HepG2 (cell line): ENCODE measurements at regions not wholly inside any gene's neighbourhood (a gene's known extent, or its start where the extent isn't known, plus 50 kb on each side); places are given as distances from the start of the nearest gene placed in this dataset.

ENCODE experiments used
- KAT7 ChIP-seq: IDR thresholded peaks from 2 replicates; pipeline ENCODE4 v1.6.1; 2018; ENCODE audit warnings: borderline replicate concordance, missing compliant biosample characterization
- NFE2L1 ChIP-seq: sonication (generic); formaldehyde crosslinking; IDR thresholded peaks from 2 replicates; pipeline ENCODE4 v1.4.0; 2020; ENCODE audit warnings: missing genetic modification reagents, mild to moderate bottlenecking, borderline replicate concordance
- RAD21 ChIP-seq: fragments of 450-650 bp; formaldehyde crosslinking; IDR thresholded peaks from 2 replicates; pipeline ENCODE4 v1.5.0; 2020; ENCODE audit warnings: mild to moderate bottlenecking
- SMAD3 ChIP-seq: sonication (generic); formaldehyde crosslinking; IDR thresholded peaks from 2 replicates; pipeline ENCODE4 v1.4.0; 2020; ENCODE audit warnings: missing genetic modification reagents
- TAF1 ChIP-seq: sonication (generic); formaldehyde crosslinking; IDR thresholded peaks from 2 replicates; pipeline ENCODE4 v1.4.0; 2020; ENCODE audit warnings: missing genetic modification reagents
- TFE3 ChIP-seq: IDR thresholded peaks from 2 replicates; pipeline ENCODE4 v1.6.1; 2016
- ZNF580 ChIP-seq: IDR thresholded peaks from 2 replicates; pipeline ENCODE4 v1.6.1; 2016; ENCODE audit warnings: low read depth, borderline replicate concordance
- TF ChIP-seq, protein P1 (sequence below), 2 experiments: IDR thresholded peaks; 2 replicates each; pipeline ENCODE4 v1.6.1; 2011 to 2012; ENCODE audit warnings: low read length in 2 of 2, borderline replicate concordance in 1 of 2, low read depth in 1 of 2, mild to moderate bottlenecking in 1 of 2, moderate library complexity in 1 of 2
- TF ChIP-seq, protein P2 (sequence below): sonication (generic); formaldehyde crosslinking; IDR thresholded peaks from 2 replicates; pipeline ENCODE4 v1.5.0; 2020; ENCODE audit warnings: mild to moderate bottlenecking, missing genetic modification reagents, moderate library complexity

- TF ChIP-seq TAF1 (CRISPR knock-in tag) = no peak
- no peak for TF ChIP-seq ZNF580
- TF ChIP-seq, protein P1, sequence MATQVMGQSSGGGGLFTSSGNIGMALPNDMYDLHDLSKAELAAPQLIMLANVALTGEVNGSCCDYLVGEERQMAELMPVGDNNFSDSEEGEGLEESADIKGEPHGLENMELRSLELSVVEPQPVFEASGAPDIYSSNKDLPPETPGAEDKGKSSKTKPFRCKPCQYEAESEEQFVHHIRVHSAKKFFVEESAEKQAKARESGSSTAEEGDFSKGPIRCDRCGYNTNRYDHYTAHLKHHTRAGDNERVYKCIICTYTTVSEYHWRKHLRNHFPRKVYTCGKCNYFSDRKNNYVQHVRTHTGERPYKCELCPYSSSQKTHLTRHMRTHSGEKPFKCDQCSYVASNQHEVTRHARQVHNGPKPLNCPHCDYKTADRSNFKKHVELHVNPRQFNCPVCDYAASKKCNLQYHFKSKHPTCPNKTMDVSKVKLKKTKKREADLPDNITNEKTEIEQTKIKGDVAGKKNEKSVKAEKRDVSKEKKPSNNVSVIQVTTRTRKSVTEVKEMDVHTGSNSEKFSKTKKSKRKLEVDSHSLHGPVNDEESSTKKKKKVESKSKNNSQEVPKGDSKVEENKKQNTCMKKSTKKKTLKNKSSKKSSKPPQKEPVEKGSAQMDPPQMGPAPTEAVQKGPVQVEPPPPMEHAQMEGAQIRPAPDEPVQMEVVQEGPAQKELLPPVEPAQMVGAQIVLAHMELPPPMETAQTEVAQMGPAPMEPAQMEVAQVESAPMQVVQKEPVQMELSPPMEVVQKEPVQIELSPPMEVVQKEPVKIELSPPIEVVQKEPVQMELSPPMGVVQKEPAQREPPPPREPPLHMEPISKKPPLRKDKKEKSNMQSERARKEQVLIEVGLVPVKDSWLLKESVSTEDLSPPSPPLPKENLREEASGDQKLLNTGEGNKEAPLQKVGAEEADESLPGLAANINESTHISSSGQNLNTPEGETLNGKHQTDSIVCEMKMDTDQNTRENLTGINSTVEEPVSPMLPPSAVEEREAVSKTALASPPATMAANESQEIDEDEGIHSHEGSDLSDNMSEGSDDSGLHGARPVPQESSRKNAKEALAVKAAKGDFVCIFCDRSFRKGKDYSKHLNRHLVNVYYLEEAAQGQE (IDR thresholded peaks at IDR 0.05; ENCODE audit: borderline replicate concordance in 1 of 2, low read depth in 1 of 2, low read length in 2 of 2) = no peak
- TF ChIP-seq, protein P2, sequence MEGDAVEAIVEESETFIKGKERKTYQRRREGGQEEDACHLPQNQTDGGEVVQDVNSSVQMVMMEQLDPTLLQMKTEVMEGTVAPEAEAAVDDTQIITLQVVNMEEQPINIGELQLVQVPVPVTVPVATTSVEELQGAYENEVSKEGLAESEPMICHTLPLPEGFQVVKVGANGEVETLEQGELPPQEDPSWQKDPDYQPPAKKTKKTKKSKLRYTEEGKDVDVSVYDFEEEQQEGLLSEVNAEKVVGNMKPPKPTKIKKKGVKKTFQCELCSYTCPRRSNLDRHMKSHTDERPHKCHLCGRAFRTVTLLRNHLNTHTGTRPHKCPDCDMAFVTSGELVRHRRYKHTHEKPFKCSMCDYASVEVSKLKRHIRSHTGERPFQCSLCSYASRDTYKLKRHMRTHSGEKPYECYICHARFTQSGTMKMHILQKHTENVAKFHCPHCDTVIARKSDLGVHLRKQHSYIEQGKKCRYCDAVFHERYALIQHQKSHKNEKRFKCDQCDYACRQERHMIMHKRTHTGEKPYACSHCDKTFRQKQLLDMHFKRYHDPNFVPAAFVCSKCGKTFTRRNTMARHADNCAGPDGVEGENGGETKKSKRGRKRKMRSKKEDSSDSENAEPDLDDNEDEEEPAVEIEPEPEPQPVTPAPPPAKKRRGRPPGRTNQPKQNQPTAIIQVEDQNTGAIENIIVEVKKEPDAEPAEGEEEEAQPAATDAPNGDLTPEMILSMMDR (CRISPR knock-in tag) = no peak
- TF ChIP-seq SMAD3 (CRISPR knock-in tag) = no peak
- TF ChIP-seq RAD21 (CRISPR knock-in tag) = no peak
- no peak for TF ChIP-seq TFE3 (CRISPR knock-in tag)
- TF ChIP-seq NFE2L1 = no peak
- TF ChIP-seq KAT7 (CRISPR knock-in tag) = no peak
Observed at GRCh38 chr4:147310312-147310711, 170.6 kb upstream of the EDNRA start.
